ENCODE measurements at regions not wholly inside any gene's neighbourhood (a gene's known extent, or its start where the extent isn't known, plus 50 kb on each side); places are given as distances from the start of the nearest gene placed in this dataset.

GRCh38 chr3:76585794-76586392, 454.0 kb upstream of the ROBO2 start:
- H3K9me3 Mint-ChIP-seq = peaks cover 3% of the 10 kb centered on the region
- H3K27ac Mint-ChIP-seq = no peak overlapping the region
- no peak for TF ChIP-seq CTCF (IDR thresholded peaks at IDR 0.05)
- DNase-seq (no peak), ATAC-seq (ENCODE audit: low read depth) (no peak)
- intact Hi-C loops (cut with micrococcal nuclease) = no loop called here
- no peaks in the 10 kb centered on the region for H3K36me3 Mint-ChIP-seq (ENCODE audit: low read depth)
- ChIA-PET CTCF (no interaction called here), POLR2A (no interaction called here)
- no peaks in the 10 kb centered on the region for H3K27me3 Mint-ChIP-seq
- no peak overlapping the region for H3K4me3 Mint-ChIP-seq
- H3K4me1 Mint-ChIP-seq = no peaks in the 10 kb centered on the region

- peaks cover 3% of the 10 kb centered on the region for H3K9me3 Mint-ChIP-seq
- no peak for TF ChIP-seq CTCF (IDR thresholded peaks at IDR 0.05)
- intact Hi-C loops (cut with micrococcal nuclease) = no loop called here
- CTCF ChIA-PET = no interaction called here
- ATAC-seq (ENCODE audit: low read depth) (no peak), DNase-seq (no peak)
- no peak overlapping the region for H3K27ac Mint-ChIP-seq
- H3K4me3 Mint-ChIP-seq = no peak overlapping the region
- H3K4me1 Mint-ChIP-seq = no peaks in the 10 kb centered on the region
- POLR2A ChIA-PET = no interaction called here
- H3K27me3 Mint-ChIP-seq = no peaks in the 10 kb centered on the region
- no peaks in the 10 kb centered on the region for H3K36me3 Mint-ChIP-seq (ENCODE audit: low read depth)
These were observed 453.4 kb upstream of the ROBO2 start for GRCh38 chr3:76586471-76586870.

- ChIA-PET CTCF (no interaction called here), POLR2A (no interaction called here)
- TF ChIP-seq CTCF (IDR thresholded peaks at IDR 0.05) = no peak
- H3K4me3 Mint-ChIP-seq = no peak overlapping the region
- no peaks in the 10 kb centered on the region for H3K36me3 Mint-ChIP-seq (ENCODE audit: low read depth)
- DNase-seq (no peak), ATAC-seq (ENCODE audit: low read depth) (no peak)
- no peaks in the 10 kb centered on the region for H3K4me1 Mint-ChIP-seq
- H3K27ac Mint-ChIP-seq = no peak overlapping the region
- peaks cover 2% of the 10 kb centered on the region for H3K9me3 Mint-ChIP-seq
- H3K27me3 Mint-ChIP-seq = no peaks in the 10 kb centered on the region
- intact Hi-C loops (cut with micrococcal nuclease) = no loop called here
These were observed 429.7 kb upstream of the ROBO2 start for GRCh38 chr3:76610150-76610549.

GRCh38 chr3:76615719-76616118, 424.2 kb upstream of the ROBO2 start:
- no peak for ATAC-seq (ENCODE audit: low read depth)
- intact Hi-C loops (cut with micrococcal nuclease) = no loop called here
- Mint-ChIP-seq H3K4me1 (no peaks in the 10 kb centered on the region), H3K4me3 (no peak overlapping the region), H3K27ac (no peak overlapping the region), H3K9me3 (peaks cover 7% of the 10 kb centered on the region), H3K36me3 (ENCODE audit: low read depth) (no peaks in the 10 kb centered on the region), H3K27me3 (no peaks in the 10 kb centered on the region)
- no peak for TF ChIP-seq CTCF (IDR thresholded peaks at IDR 0.05)
- DNase-seq = no peak
- ChIA-PET CTCF (no interaction called here), POLR2A (no interaction called here)

- ATAC-seq (ENCODE audit: low read depth) (no peak), DNase-seq (no peak)
- Mint-ChIP-seq H3K4me1 (no peaks in the 10 kb centered on the region), H3K27ac (no peak overlapping the region), H3K9me3 (peaks cover 7% of the 10 kb centered on the region), H3K36me3 (ENCODE audit: low read depth) (no peaks in the 10 kb centered on the region), H3K27me3 (no peaks in the 10 kb centered on the region), H3K4me3 (no peak overlapping the region)
- ChIA-PET POLR2A (no interaction called here), CTCF (no interaction called here)
- no peak for TF ChIP-seq CTCF (IDR thresholded peaks at IDR 0.05)
- intact Hi-C loops (cut with micrococcal nuclease) = no loop called here
These were observed 415.7 kb upstream of the ROBO2 start for GRCh38 chr3:76624164-76624563.
